ENCODE measurements at regions not wholly inside any gene's neighbourhood (a gene's known extent, or its start where the extent isn't known, plus 50 kb on each side); places are given as distances from the start of the nearest gene placed in this dataset.
"Not testable (repeated sequence)": the region's sequence is repeated elsewhere in the genome, so short reads cannot be mapped to it uniquely, and the experiment has no call there.

- not testable (repeated sequence) for H3K27me3 ChIP-seq (ENCODE audit: control insufficient read depth in 4 of 4, insufficient read depth in 4 of 4, low read length in 3 of 4); H3K36me3 ChIP-seq (ENCODE audit: control insufficient read depth in 4 of 4, insufficient read depth in 3 of 4, low read depth in 1 of 4, low read length in 3 of 4); DNase-seq (ENCODE audit: low spot score); H3K4me1 ChIP-seq (ENCODE audit: control insufficient read depth in 4 of 4, insufficient read depth in 4 of 4, low read length in 3 of 4); H3K4me3 ChIP-seq (ENCODE audit: low read depth in 1 of 3, low read length in 3 of 3); H3K27ac ChIP-seq (ENCODE audit: low read depth in 1 of 2, low read length in 2 of 2); H3K9me3 ChIP-seq (ENCODE audit: control insufficient read depth in 4 of 4, low read length in 3 of 4); H3K9ac ChIP-seq (ENCODE audit: low read depth in 1 of 2, low read length in 2 of 2)
- WGBS: 17% methylated on average over 1 of the region's 2 CpGs
These were observed 3732.0 kb upstream of the OR11H1 start for GRCh38 chr22:11795979-11796378.

DNA sequence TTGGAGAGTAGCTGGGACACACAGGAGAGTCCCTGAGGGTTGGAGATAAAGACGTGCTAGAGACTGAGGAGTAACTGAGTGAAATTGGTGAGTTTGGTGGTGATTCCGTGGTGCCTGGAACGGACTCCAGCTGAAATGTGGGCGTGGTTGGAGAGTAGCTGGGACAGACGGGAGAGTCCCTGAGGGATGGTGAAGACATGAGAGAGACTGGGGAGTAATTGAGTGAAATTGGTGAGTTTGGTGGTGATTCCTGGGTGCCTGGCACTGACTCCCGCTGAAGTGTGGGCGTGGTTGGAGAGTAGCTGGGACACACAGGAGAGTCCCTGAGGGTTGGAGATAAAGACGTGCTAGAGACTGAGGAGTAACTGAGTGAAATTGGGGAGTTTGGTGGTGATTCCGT lies 3712.5 kb upstream of the OR11H1 start:
- WGBS: 54% methylated on average over 5 of the region's 9 CpGs
- H3K4me3 ChIP-seq (ENCODE audit: low read depth in 1 of 3, low read length in 3 of 3); DNase-seq (ENCODE audit: low spot score); H3K27ac ChIP-seq (ENCODE audit: low read depth in 1 of 2, low read length in 2 of 2); H3K9me3 ChIP-seq (ENCODE audit: control insufficient read depth in 4 of 4, low read length in 3 of 4); H3K4me1 ChIP-seq (ENCODE audit: control insufficient read depth in 4 of 4, insufficient read depth in 4 of 4, low read length in 3 of 4); H3K36me3 ChIP-seq (ENCODE audit: control insufficient read depth in 4 of 4, insufficient read depth in 3 of 4, low read depth in 1 of 4, low read length in 3 of 4); H3K27me3 ChIP-seq (ENCODE audit: control insufficient read depth in 4 of 4, insufficient read depth in 4 of 4, low read length in 3 of 4); H3K9ac ChIP-seq (ENCODE audit: low read depth in 1 of 2, low read length in 2 of 2): not testable (repeated sequence)

DNA sequence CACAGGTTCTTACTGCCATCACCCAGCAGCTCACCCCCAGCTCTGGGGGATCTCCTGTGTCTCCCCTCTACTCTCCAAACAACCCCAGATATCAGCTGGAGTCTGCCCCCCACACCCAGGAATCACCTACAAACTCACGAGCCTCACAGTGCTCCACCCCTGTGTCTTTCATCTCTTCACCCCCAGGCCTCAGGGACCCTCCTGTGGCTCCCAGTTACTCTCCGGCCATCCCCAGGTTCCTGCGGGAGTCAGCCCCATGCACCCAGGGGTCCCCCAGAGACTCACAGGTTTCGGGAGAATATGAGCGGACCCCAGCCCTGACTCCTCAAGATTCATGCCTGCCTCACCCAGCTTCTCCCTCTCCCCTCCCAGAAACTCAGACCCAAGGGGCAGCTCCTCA lies 3709.1 kb upstream of the OR11H1 start:
- H3K4me1 ChIP-seq (ENCODE audit: control insufficient read depth in 4 of 4, insufficient read depth in 4 of 4, low read length in 3 of 4); H3K4me3 ChIP-seq (ENCODE audit: low read depth in 1 of 3, low read length in 3 of 3); H3K27ac ChIP-seq (ENCODE audit: low read depth in 1 of 2, low read length in 2 of 2); H3K9ac ChIP-seq (ENCODE audit: low read depth in 1 of 2, low read length in 2 of 2); H3K9me3 ChIP-seq (ENCODE audit: control insufficient read depth in 4 of 4, low read length in 3 of 4); H3K27me3 ChIP-seq (ENCODE audit: control insufficient read depth in 4 of 4, insufficient read depth in 4 of 4, low read length in 3 of 4); H3K36me3 ChIP-seq (ENCODE audit: control insufficient read depth in 4 of 4, insufficient read depth in 3 of 4, low read depth in 1 of 4, low read length in 3 of 4); DNase-seq (ENCODE audit: low spot score): not testable (repeated sequence)
- 35% methylated on average over 3 of the region's 5 CpGs for WGBS

GRCh38 chr22:11822326-11822725 lies 3705.7 kb upstream of the OR11H1 start:
- not testable (repeated sequence) for H3K4me1 ChIP-seq (ENCODE audit: control insufficient read depth in 4 of 4, insufficient read depth in 4 of 4, low read length in 3 of 4); H3K27me3 ChIP-seq (ENCODE audit: control insufficient read depth in 4 of 4, insufficient read depth in 4 of 4, low read length in 3 of 4); DNase-seq (ENCODE audit: low spot score); H3K36me3 ChIP-seq (ENCODE audit: control insufficient read depth in 4 of 4, insufficient read depth in 3 of 4, low read depth in 1 of 4, low read length in 3 of 4); H3K9ac ChIP-seq (ENCODE audit: low read depth in 1 of 2, low read length in 2 of 2); H3K9me3 ChIP-seq (ENCODE audit: control insufficient read depth in 4 of 4, low read length in 3 of 4); H3K27ac ChIP-seq (ENCODE audit: low read depth in 1 of 2, low read length in 2 of 2); H3K4me3 ChIP-seq (ENCODE audit: low read depth in 1 of 3, low read length in 3 of 3)
- WGBS: 68% methylated on average over 8 of the region's 17 CpGs

GRCh38 chr22:11825009-11825408 lies 3703.0 kb upstream of the OR11H1 start:
- H3K36me3 ChIP-seq (ENCODE audit: control insufficient read depth in 4 of 4, insufficient read depth in 3 of 4, low read depth in 1 of 4, low read length in 3 of 4); H3K9ac ChIP-seq (ENCODE audit: low read depth in 1 of 2, low read length in 2 of 2); H3K9me3 ChIP-seq (ENCODE audit: control insufficient read depth in 4 of 4, low read length in 3 of 4); H3K27ac ChIP-seq (ENCODE audit: low read depth in 1 of 2, low read length in 2 of 2); H3K4me1 ChIP-seq (ENCODE audit: control insufficient read depth in 4 of 4, insufficient read depth in 4 of 4, low read length in 3 of 4); H3K4me3 ChIP-seq (ENCODE audit: low read depth in 1 of 3, low read length in 3 of 3); DNase-seq (ENCODE audit: low spot score); H3K27me3 ChIP-seq (ENCODE audit: control insufficient read depth in 4 of 4, insufficient read depth in 4 of 4, low read length in 3 of 4): not testable (repeated sequence)
- 68% methylated on average over 12 of the region's 30 CpGs for WGBS

GRCh38 chr22:11826000-11826399 lies 3702.0 kb upstream of the OR11H1 start:
- not testable (repeated sequence) for H3K4me1 ChIP-seq (ENCODE audit: control insufficient read depth in 4 of 4, insufficient read depth in 4 of 4, low read length in 3 of 4); H3K36me3 ChIP-seq (ENCODE audit: control insufficient read depth in 4 of 4, insufficient read depth in 3 of 4, low read depth in 1 of 4, low read length in 3 of 4); H3K4me3 ChIP-seq (ENCODE audit: low read depth in 1 of 3, low read length in 3 of 3); H3K27ac ChIP-seq (ENCODE audit: low read depth in 1 of 2, low read length in 2 of 2); H3K9ac ChIP-seq (ENCODE audit: low read depth in 1 of 2, low read length in 2 of 2); H3K9me3 ChIP-seq (ENCODE audit: control insufficient read depth in 4 of 4, low read length in 3 of 4); DNase-seq (ENCODE audit: low spot score); H3K27me3 ChIP-seq (ENCODE audit: control insufficient read depth in 4 of 4, insufficient read depth in 4 of 4, low read length in 3 of 4)
- no CpG with 5 or more reads among the region's 2 CpGs for WGBS

DNA sequence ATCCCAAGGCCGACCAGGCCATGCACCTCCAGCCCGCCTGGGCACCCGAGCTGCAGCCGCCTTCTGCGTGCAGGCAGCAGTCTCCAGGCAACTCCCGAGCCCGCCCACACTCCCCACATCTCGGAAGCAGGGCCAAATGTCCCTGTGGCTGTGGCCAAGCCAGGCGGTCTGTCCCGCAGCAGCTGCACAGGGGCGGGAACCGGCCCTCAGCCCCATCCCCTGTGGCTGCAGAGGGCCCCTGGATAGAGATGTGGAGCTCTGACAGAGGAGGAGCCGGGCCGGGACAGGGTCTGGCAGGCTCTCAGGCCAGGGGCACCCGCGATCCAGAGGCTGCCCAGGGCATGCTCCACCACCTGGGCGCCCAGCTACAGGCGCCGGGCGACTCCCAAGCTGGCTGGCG lies 3698.6 kb upstream of the OR11H1 start:
- not testable (repeated sequence) for H3K4me1 ChIP-seq (ENCODE audit: control insufficient read depth in 4 of 4, insufficient read depth in 4 of 4, low read length in 3 of 4); H3K36me3 ChIP-seq (ENCODE audit: control insufficient read depth in 4 of 4, insufficient read depth in 3 of 4, low read depth in 1 of 4, low read length in 3 of 4); H3K27me3 ChIP-seq (ENCODE audit: control insufficient read depth in 4 of 4, insufficient read depth in 4 of 4, low read length in 3 of 4); H3K27ac ChIP-seq (ENCODE audit: low read depth in 1 of 2, low read length in 2 of 2); H3K9ac ChIP-seq (ENCODE audit: low read depth in 1 of 2, low read length in 2 of 2); H3K9me3 ChIP-seq (ENCODE audit: control insufficient read depth in 4 of 4, low read length in 3 of 4); H3K4me3 ChIP-seq (ENCODE audit: low read depth in 1 of 3, low read length in 3 of 3)
- 45% methylated on average over 11 of the region's 21 CpGs for WGBS
- DNase-seq (ENCODE audit: low spot score): peak; percentile 34

Measured in liver (tissue), 6 donors.